NCI-H69 (cell line): ENCODE measurements at regions not wholly inside any gene's neighbourhood (a gene's known extent, or its start where the extent isn't known, plus 50 kb on each side); places are given as distances from the start of the nearest gene placed in this dataset.

Experiments used
- DNase-seq: peaks from one replicate; lab custom pipeline; 2025; lab: John Stamatoyannopoulos, UW

DNA sequence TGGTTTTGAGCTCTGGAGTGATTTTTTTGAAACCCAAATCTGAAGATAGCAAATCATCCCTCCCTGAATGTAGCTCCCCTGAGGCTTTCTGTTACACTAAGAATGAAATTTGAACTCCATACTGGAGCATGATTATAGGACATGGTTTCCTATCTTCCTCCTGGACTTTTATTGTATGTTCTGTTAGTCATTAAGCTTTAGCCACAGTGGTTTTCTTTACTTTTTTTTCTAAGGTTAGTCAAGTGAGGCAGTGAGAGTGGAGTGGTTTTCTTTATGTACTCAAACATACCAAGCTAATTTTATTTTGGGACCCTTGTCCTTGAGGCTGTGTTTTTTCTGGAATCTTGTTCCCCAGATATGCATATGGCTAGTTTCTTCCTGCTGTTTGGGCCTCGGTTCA lies 55.2 kb upstream of the FRMD4B start:
- no peak for DNase-seq

- peak; percentile 0 for DNase-seq
These were observed 53.9 kb upstream of the FRMD4B start for GRCh38 chr3:69439643-69440270.

DNA sequence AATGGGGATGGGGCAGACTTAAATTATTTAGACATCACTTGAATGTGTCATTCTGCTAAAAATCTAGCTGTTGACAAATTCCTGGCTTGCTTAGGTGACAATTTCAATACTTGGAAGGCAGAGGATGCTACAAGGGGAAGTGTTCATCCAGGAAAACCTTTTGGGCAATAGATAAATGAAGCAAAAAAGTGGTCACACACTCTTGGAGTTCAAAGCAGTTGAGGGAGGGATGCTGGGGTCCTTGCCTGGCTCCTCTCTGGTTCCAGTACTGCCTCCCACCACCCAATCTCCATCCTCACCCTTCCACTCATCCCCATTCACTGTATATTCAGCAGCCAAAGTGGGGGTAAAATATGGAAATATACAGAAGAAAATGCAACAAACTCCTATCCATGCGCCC lies 52.6 kb upstream of the FRMD4B start:
- DNase-seq, result no peak

DNA sequence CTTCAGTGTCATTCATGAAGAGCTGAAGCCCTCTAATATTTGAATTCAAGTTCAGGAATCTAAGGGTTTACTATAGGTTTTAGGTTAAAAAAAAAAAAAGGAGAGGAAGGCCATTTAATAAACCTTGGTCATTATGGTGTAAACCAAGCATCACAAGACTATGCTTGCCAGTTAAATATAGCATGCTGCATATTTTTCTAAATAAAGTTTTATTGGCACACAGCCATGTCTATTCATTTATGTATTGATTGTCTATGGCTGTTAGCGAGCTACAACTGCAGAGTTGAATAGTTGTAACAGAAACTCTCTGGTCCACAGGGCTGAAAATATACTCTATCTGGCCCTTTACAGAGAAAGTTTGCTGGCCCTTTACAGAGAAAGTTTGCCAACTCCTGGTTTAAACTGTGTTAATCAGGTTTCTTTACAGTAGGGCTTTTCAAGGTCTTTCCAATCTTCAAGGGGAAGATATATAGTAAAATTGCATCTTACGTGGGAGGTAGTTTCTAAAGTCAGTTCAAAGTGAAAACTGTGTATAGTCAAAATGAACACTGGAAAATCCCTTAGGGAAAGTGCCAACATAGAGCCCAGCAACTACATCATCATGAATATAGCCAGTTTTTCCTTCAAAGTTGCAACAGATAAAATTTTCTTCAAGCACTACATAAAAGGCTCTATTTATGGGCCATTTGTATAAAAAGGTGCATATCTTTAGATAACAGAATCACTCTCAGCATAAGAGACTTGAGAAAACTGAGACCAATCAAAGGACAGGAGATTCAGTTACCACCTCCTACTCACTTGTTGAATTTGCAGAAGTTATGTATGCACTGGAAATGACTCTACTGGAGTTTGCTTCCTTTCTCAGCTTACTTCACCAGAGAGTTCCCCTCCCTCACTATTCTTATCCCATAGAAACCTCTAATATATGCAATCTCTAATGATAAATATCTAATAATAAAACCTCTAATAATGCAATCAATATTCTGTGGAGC lies 49.7 kb upstream of the FRMD4B start:
- DNase-seq, result no peak
